NT2/D1 (cell line): ENCODE measurements at regions not wholly inside any gene's neighbourhood (a gene's known extent, or its start where the extent isn't known, plus 50 kb on each side); places are given as distances from the start of the nearest gene placed in this dataset.

ENCODE experiments used
- SUZ12 ChIP-seq: IDR thresholded peaks from 2 replicates; pipeline ENCODE4 v1.6.1; 2011; ENCODE audit not compliant: insufficient read length, insufficient read depth; ENCODE audit errors: extremely low read depth
- YY1 ChIP-seq: IDR thresholded peaks from 2 replicates; pipeline ENCODE4 v1.6.1; 2011; ENCODE audit not compliant: insufficient read length, insufficient read depth
- ZNF274 ChIP-seq: IDR thresholded peaks from 2 replicates; pipeline ENCODE4 v1.6.1; 2011; ENCODE audit warnings: mild to moderate bottlenecking, low read depth, low read length

GRCh38 chr1:113231866-113232265, 158.4 kb upstream of the MAGI3 start:
- TF ChIP-seq ZNF274 (no peak), SUZ12 (no peak), YY1 (no peak)
